DMS53 (cell line): ENCODE measurements at regions not wholly inside any gene's neighbourhood (a gene's known extent, or its start where the extent isn't known, plus 50 kb on each side); places are given as distances from the start of the nearest gene placed in this dataset.
"Not testable (repeated sequence)": the region's sequence is repeated elsewhere in the genome, so short reads cannot be mapped to it uniquely, and the experiment has no call there.

Experiments used
- DNase-seq: peaks from one replicate; lab custom pipeline; 2025; lab: John Stamatoyannopoulos, UW

- DNase-seq = no peak
Observed at GRCh38 chr15:63434576-63435186, 53.0 kb upstream of the CA12 start.

DNA sequence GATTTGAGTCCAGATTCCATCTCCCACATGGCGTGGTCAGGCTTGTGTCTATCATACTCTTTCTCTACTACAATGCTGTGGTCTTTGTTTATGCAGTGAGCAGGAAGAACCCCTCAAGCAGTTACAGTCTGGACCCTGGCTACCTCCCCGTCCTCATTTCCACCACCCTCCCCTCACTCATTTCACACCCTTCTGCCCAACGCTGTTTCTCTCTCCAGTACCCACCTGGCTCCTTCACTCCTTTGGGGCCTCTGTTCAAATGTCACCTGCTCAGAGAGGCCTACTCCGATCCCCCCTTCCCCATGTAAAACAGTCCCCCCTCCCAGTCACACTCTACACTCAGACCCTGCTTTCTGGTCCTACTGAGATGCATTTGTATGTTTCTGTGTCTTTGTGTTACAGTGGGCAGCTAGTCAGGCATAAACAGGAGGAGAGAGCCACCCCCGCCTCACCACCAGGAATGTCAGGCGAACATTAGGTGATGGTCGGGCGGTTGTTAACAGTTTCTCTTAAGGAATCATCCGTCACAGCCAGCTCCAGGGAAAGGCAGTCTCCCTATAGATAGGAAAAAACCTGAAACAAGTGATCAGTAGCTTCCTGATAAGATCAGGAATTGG, 53.7 kb upstream of the CA12 start:
- DNase-seq = no peak

DNA sequence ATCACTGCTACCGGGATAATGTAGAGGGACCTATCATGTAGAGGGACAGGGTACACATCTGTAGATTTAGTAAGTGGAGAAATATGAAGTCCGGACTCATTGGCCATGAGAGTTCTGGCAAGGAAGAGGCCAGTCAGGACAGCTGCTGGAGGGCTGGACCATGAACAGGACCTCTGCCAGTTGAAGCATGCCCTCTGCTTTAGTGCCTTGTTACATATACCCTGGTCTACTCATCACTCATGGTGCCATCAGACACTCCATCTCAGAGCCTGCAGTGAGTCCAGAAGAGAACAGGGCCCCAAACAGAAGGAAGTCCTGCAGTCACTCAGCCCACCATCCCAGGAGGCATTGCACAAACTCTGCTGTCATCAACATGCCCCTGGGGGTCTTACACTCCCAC, 54.7 kb upstream of the CA12 start:
- DNase-seq = no peak

- peak; percentile 82 for DNase-seq
Observed at GRCh38 chr15:63436872-63437375, 55.3 kb upstream of the CA12 start.

- peak; percentile 87 for DNase-seq
Observed at GRCh38 chr15:63439536-63440264, 58.1 kb upstream of the CA12 start.

DNA sequence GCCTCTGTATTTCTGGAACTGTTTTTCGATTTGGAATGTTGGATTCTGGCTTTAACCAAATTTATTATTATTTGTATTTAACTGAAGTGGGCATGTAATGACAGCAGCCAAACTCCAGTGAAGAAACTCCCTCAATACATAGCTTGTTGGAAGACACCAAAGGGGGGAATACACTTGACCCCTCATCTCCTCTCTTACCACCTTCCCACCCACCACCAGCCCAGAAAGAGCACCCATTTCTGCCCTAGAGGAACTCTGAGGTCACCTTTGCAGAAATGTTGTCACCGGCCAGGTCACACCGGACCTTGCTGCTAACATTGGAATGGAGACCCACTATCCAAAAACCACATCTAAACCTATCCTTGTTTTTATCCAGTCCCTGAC, 58.6 kb upstream of the CA12 start:
- no peak for DNase-seq

GRCh38 chr15:63440756-63441155, 59.1 kb upstream of the CA12 start:
- no peak for DNase-seq

GRCh38 chr15:63441266-63441665, 59.6 kb upstream of the CA12 start:
- no peak for DNase-seq

GRCh38 chr15:63442080-63442479, 60.4 kb upstream of the CA12 start:
- no peak for DNase-seq

DNA sequence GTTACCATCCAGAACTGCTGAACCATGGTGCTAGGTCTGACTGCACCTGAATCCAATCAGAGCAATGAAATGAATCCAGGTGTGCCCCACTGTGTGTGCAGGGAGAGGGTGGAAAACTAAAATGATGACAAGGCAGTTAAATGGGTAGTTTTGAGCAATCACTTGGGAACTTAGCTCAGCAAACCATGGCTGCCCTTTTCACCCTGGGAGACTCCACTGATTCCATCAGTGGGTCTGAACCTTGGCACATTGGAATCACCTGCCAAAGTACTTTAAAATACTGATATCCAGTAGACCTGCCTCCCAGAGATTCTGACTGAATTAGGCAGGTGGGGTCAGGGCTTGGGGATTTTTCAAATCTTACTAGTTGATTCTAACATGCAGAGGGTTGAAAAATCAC, 59.8 kb upstream of the USP3 start:
- no peak for DNase-seq

GRCh38 chr15:63446255-63446654, 58.1 kb upstream of the USP3 start:
- no peak for DNase-seq

- peak; percentile 36 for DNase-seq
Observed at GRCh38 chr15:63447017-63447676, 57.2 kb upstream of the USP3 start.

DNA sequence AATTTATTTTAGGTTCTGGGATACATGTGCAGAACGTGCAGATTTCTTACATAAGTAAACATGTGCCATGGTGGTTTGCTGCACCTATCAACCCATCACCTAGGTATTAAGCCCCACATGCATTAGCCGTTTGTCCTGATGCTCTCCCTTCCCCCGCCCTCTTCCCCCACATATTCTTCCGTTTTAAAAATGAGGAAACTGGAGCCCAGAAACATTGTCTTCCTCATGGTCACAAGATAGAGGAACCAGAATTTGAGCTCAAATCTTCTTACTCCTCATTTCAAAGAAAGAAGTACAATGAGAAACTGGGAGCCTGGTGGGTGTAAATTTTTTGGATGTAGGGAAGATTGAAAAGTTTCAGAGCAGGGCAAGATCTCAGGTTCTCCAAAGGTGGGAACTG, 56.1 kb upstream of the USP3 start:
- DNase-seq = no peak

GRCh38 chr15:63448872-63449555, 55.4 kb upstream of the USP3 start:
- DNase-seq = not testable (repeated sequence)

GRCh38 chr15:63449731-63450130, 54.7 kb upstream of the USP3 start:
- DNase-seq = peak; percentile 8

- no peak for DNase-seq
Observed at GRCh38 chr15:63450884-63451225, 53.5 kb upstream of the USP3 start.

DNA sequence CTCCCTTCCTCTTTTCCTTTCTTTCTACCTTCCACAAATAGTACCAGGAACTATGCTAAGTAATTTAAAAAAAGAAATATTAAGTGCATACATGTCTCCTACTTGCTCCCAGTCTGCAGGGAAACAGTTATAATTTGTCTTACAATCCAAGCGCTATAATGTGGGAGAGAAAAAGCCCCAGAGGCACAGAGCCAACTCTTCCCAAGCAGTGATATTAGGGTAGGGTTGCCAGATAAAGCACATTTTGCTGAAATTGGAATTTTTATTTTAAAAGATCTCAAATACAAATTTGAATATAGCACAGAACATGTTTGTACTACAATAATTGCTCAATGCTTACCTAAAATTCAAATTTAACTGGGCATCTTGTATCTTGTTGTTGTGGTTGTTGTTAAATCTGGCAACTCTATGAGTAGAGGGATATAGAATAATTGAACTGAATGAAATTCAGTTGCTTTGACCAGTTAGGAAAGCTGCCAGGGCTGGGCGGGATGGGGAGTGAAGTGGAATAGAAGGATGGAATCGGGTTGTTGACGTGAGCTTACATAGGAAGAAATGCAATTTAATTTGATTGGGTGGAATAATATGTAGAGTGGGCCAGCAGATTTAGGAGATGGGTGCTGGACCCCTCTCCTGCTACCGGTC, 52.6 kb upstream of the USP3 start:
- no peak for DNase-seq

DNA sequence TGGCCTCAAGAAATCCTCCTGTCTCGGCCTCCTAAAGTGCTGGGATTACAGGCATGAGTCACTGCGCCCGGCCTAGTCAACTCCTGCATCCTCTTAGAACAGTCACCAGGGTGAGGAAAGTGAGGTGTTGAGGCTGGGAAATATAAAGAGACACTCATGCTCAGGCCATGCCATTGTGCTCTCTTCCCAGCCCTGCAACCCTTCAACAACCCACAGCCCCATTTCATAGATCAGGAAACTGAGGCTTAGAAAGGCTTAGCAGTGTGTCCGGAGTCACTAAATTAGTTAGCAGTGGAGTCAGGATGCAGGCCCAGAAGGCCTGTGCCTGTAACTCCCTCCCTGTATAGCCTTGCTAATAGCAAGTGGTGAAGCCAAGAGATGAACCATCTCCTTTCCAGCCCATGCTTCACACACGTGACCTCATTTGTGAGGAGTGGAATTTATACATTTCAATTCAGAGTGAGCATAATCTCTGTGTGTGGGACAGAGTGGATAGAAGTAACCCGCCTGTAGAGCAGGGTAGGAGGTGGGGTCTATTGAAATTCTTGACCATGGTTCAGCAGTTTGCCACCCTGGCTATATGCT, 51.7 kb upstream of the USP3 start:
- DNase-seq = no peak

DNA sequence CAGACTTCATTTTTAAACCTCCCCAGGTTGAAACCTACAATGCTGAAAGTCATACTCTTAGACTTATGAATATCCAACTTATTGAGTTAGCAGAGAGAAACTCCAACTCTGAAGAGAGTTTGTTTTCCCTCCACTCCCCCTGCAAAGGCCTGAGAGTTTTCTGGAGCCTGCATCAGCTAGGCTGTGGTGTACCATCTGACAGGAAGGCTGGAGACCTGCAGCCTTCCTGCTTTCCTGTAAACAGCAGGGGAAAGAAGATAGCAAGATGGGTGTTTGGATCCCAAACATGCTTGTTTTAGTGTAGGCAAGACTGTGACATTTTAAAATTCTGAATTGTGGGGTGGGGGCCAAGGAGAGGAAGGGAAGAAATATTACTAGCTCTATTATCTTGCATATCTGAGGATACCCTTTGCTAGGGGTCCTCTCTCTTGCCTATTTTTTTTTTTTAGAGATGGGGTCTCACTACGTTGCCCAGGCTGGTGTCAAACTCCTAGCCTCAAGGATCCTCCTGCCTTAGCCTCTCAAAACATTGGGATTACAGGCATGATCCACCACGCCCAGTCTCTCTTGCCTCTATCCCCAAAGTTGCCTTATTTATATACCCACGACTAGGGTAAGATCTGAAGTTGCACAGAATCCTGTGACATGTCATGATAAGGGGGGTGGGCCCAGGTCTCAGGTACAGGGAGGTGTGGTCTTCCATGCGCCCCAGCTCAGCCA, 51.0 kb upstream of the USP3 start:
- no peak for DNase-seq

DNA sequence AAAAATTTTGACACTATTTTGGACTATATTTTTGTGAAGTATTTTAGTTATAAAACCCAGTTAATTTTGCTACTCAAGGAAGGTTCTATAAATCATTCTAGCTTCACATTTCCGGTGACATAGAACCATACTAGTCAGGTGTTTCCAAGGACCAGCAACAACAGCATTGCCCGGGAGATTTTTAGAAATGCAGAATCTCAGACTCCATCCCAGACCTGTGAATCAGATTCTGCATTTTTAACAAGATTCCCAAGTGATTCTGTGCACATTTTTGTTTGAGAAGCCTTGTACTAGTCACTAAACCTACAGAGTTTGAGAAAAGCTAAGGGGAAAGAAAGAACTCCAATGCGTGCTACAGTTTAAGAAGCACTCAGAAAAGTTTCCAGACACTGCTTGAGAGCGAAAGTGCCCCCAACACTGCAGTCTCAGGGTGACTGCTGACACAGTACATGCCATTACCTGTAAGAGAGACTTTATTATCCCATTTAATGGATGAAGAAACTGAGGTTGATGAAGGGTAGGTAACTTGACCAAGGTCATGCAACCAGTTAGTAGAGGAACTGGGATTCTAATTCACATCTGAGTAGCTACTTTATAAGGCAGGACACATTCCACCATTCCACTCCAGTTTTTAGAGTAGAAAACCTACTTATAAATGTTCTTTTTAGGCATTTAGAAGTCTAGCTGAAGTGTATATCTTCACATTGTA, 49.7 kb upstream of the USP3 start:
- DNase-seq = no peak
